ENCODE measurements at regions not wholly inside any gene's neighbourhood (a gene's known extent, or its start where the extent isn't known, plus 50 kb on each side); places are given as distances from the start of the nearest gene placed in this dataset.

- no peak for DNase-seq
Observed at GRCh38 chr6:11350294-11350693, 117.8 kb upstream of the NEDD9 start.

- DNase-seq = no peak
Observed at GRCh38 chr6:11349880-11350279, 117.4 kb upstream of the NEDD9 start.

- no peak for DNase-seq
Observed at GRCh38 chr6:11346516-11346915, 114.0 kb upstream of the NEDD9 start.

GRCh38 chr6:11345536-11345935 is 113.1 kb upstream of the NEDD9 start:
- DNase-seq = no peak

- no peak for DNase-seq
Observed at GRCh38 chr6:11343963-11344723, 111.7 kb upstream of the NEDD9 start.

GRCh38 chr6:11341867-11342266 is 109.4 kb upstream of the NEDD9 start:
- no peak for DNase-seq

GRCh38 chr6:11341303-11341702 is 108.8 kb upstream of the NEDD9 start:
- no peak for DNase-seq

- DNase-seq = no peak
Observed at GRCh38 chr6:11339380-11339779, 106.9 kb upstream of the NEDD9 start.

- no peak for DNase-seq
Observed at GRCh38 chr6:11337306-11337705, 104.8 kb upstream of the NEDD9 start.

- DNase-seq = no peak
Observed at GRCh38 chr6:11335826-11336225, 103.4 kb upstream of the NEDD9 start.

GRCh38 chr6:11333132-11333849 is 100.8 kb upstream of the NEDD9 start:
- peak; percentile 63 for DNase-seq

- no peak for DNase-seq
Observed at GRCh38 chr6:11332463-11332862, 100.0 kb upstream of the NEDD9 start.

GRCh38 chr6:11331111-11331510 is 98.6 kb upstream of the NEDD9 start:
- no peak for DNase-seq

- no peak for DNase-seq
Observed at GRCh38 chr6:11330413-11330760, 97.9 kb upstream of the NEDD9 start.

- DNase-seq = no peak
Observed at GRCh38 chr6:11329726-11330412, 97.4 kb upstream of the NEDD9 start.

- DNase-seq = no peak
Observed at GRCh38 chr6:11328613-11329247, 96.3 kb upstream of the NEDD9 start.

GRCh38 chr6:11327961-11328360 is 95.5 kb upstream of the NEDD9 start:
- DNase-seq = no peak

GRCh38 chr6:11326116-11326515 is 93.6 kb upstream of the NEDD9 start:
- no peak for DNase-seq

GRCh38 chr6:11324453-11325015 is 92.1 kb upstream of the NEDD9 start:
- no peak for DNase-seq

- no peak for DNase-seq
Observed at GRCh38 chr6:11323666-11324452, 91.4 kb upstream of the NEDD9 start.

GRCh38 chr6:11322252-11322885 is 89.9 kb upstream of the NEDD9 start:
- no peak for DNase-seq
